Activated CD8-positive, alpha-beta memory T cell treated with anti-CD3 and anti-CD28 coated beads for 36 hours (primary cell): ENCODE measurements at regions not wholly inside any gene's neighbourhood (a gene's known extent, or its start where the extent isn't known, plus 50 kb on each side); places are given as distances from the start of the nearest gene placed in this dataset.
"Not testable (repeated sequence)": the region's sequence is repeated elsewhere in the genome, so short reads cannot be mapped to it uniquely, and the experiment has no call there.

ENCODE experiments used
- CTCF ChIA-PET: fragments of 350-600 bp; sonication (Branson Sonifier 250); formaldehyde crosslinking; loops from one replicate; lab custom pipeline; 2021; ENCODE audit warnings: antibody characterized with exemption; lab: Charles Lee
- POLR2A ChIA-PET: fragments of 350-600 bp; sonication (Branson Sonifier 250); formaldehyde crosslinking; loops from one replicate; lab custom pipeline; 2021; ENCODE audit warnings: antibody characterized with exemption; lab: Charles Lee

GRCh38 chr21:28472543-28472942 lies 520.1 kb downstream of the LTN1 start:
- CTCF ChIA-PET, POLR2A ChIA-PET: not testable (repeated sequence)

- ChIA-PET POLR2A (no interaction called here), CTCF (no interaction called here)
Measured at GRCh38 chr21:28464988-28465387, 527.7 kb downstream of the LTN1 start.

- POLR2A ChIA-PET = no interaction called here
- CTCF ChIA-PET = no interaction called here
Measured at GRCh38 chr21:28464095-28464494, 528.6 kb downstream of the LTN1 start.

GRCh38 chr21:28459193-28459592 lies 533.5 kb downstream of the LTN1 start:
- ChIA-PET POLR2A (no interaction called here), CTCF (no interaction called here)

GRCh38 chr21:28458446-28458845 lies 534.2 kb downstream of the LTN1 start:
- ChIA-PET CTCF (no interaction called here), POLR2A (no interaction called here)

- POLR2A ChIA-PET = no interaction called here
- CTCF ChIA-PET = no interaction called here
Measured at GRCh38 chr21:28455253-28455600, 537.5 kb downstream of the LTN1 start.

GRCh38 chr21:28454564-28455252 lies 538.0 kb downstream of the LTN1 start:
- ChIA-PET POLR2A (no interaction called here), CTCF (no interaction called here)

- ChIA-PET POLR2A (no interaction called here), CTCF (no interaction called here)
Measured at GRCh38 chr21:28447462-28447861, 545.2 kb downstream of the LTN1 start.

- CTCF ChIA-PET = no interaction called here
Measured at GRCh38 chr21:28445141-28445830, 547.4 kb downstream of the LTN1 start.

GRCh38 chr21:28444557-28444956 lies 548.1 kb downstream of the LTN1 start:
- ChIA-PET CTCF (no interaction called here), POLR2A (no interaction called here)

More at GRCh38 chr21:28445141-28445830, 547.4 kb downstream of the LTN1 start:
- POLR2A ChIA-PET = no interaction called here

- CTCF ChIA-PET = no interaction called here
- POLR2A ChIA-PET = no interaction called here
Measured at GRCh38 chr21:28444111-28444510, 548.6 kb downstream of the LTN1 start.

- ChIA-PET CTCF (no interaction called here), POLR2A (interaction anchor here (0.6 kb wide), 1 partner anchor 88 kb away, joined by 3 read pairs; no protein-coding TSS in a partner anchor)
Measured at GRCh38 chr21:28442624-28443023, 550.1 kb downstream of the LTN1 start.

GRCh38 chr21:28442085-28442484 lies 550.6 kb downstream of the LTN1 start:
- CTCF ChIA-PET = no interaction called here
- POLR2A ChIA-PET = interaction anchor here (0.6 kb wide), 1 partner anchor 88 kb away, joined by 3 read pairs; no protein-coding TSS in a partner anchor

GRCh38 chr21:28439788-28440187 lies 552.9 kb downstream of the LTN1 start:
- ChIA-PET CTCF (no interaction called here), POLR2A (no interaction called here)

GRCh38 chr21:28439251-28439650 lies 553.4 kb downstream of the LTN1 start:
- ChIA-PET POLR2A (no interaction called here), CTCF (no interaction called here)

GRCh38 chr21:28437061-28437460 lies 555.6 kb downstream of the LTN1 start:
- CTCF ChIA-PET = no interaction called here

GRCh38 chr21:28436286-28436932 lies 556.3 kb downstream of the LTN1 start:
- POLR2A ChIA-PET = no interaction called here
- CTCF ChIA-PET = no interaction called here

More at GRCh38 chr21:28437061-28437460, 555.6 kb downstream of the LTN1 start:
- POLR2A ChIA-PET = no interaction called here

- ChIA-PET CTCF (no interaction called here), POLR2A (no interaction called here)
Measured at GRCh38 chr21:28431527-28432200, 561.0 kb downstream of the LTN1 start.

GRCh38 chr21:28431022-28431421 lies 561.7 kb downstream of the LTN1 start:
- POLR2A ChIA-PET = no interaction called here
- CTCF ChIA-PET = no interaction called here

- POLR2A ChIA-PET = no interaction called here
- CTCF ChIA-PET = no interaction called here
Measured at GRCh38 chr21:28429161-28429560, 563.5 kb downstream of the LTN1 start.
